ENCODE measurements at regions not wholly inside any gene's neighbourhood (a gene's known extent, or its start where the extent isn't known, plus 50 kb on each side); places are given as distances from the start of the nearest gene placed in this dataset.

DNA sequence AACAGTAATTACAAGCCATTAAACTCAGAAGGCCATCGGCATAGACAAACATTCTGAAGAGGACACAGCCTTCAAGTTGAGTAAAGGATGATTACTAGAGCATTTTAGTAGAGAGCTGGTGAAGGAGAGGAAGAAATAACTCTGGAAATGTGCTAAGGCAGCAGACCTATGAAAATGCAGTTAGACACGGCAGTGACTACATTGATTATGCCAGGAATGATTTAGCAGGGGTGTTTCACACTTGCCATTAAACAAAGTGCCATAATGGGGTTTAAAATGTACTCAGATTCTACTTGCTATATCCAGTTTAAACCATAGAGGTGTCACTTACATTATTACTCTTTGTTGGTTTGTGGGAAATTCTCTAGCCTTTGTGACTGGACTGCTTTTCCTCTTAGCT is 372.3 kb downstream of the CPS1 start:
- H3K27me3 ChIP-seq (ENCODE audit: control insufficient read depth in 2 of 2, insufficient read depth in 2 of 2, low read length in 2 of 2), result no peaks in the 10 kb centered on the region
- H3K9me3 ChIP-seq (replicated peaks in 1 of 2; ENCODE audit: control insufficient read depth in 1 of 2, insufficient read depth in 1 of 2, low read length in 2 of 2), result peaks cover 0 to 9% of the 10 kb centered on the region in 2 donors
- H3K27ac Mint-ChIP-seq, result no peak overlapping the region
- H3K4me3 Mint-ChIP-seq, result no peak overlapping the region
- no peaks in the 10 kb centered on the region for H4K20me1 ChIP-seq (ENCODE audit: insufficient read depth, low read length)
- no peak for DNase-seq
- no peaks in the 10 kb centered on the region for H3K79me2 ChIP-seq (ENCODE audit: insufficient read depth, low read length)
- no peaks in the 10 kb centered on the region for H3K4me1 Mint-ChIP-seq
- no peak overlapping the region for H2AFZ ChIP-seq (ENCODE audit: insufficient read depth, low read depth, low read length, poor library complexity, severe bottlenecking)
- H3K9me3 Mint-ChIP-seq, result peaks cover 0 to 6% (median 3%) of the 10 kb centered on the region in 7 donors
- H3K4me3 ChIP-seq (replicated peaks in 1 of 3; ENCODE audit: low read depth in 2 of 3, low read length in 3 of 3), result no peak overlapping the region
- 90% methylated on average over 2 of the region's 2 CpGs for WGBS (ENCODE audit: insufficient coverage)
- TF ChIP-seq, protein P1, sequence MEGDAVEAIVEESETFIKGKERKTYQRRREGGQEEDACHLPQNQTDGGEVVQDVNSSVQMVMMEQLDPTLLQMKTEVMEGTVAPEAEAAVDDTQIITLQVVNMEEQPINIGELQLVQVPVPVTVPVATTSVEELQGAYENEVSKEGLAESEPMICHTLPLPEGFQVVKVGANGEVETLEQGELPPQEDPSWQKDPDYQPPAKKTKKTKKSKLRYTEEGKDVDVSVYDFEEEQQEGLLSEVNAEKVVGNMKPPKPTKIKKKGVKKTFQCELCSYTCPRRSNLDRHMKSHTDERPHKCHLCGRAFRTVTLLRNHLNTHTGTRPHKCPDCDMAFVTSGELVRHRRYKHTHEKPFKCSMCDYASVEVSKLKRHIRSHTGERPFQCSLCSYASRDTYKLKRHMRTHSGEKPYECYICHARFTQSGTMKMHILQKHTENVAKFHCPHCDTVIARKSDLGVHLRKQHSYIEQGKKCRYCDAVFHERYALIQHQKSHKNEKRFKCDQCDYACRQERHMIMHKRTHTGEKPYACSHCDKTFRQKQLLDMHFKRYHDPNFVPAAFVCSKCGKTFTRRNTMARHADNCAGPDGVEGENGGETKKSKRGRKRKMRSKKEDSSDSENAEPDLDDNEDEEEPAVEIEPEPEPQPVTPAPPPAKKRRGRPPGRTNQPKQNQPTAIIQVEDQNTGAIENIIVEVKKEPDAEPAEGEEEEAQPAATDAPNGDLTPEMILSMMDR (IDR thresholded peaks at IDR 0.05), result no peak
- no peaks in the 10 kb centered on the region for H3K4me1 ChIP-seq (ENCODE audit: control insufficient read depth in 1 of 2, insufficient read depth in 2 of 2, low read length in 2 of 2)
- no peaks in the 10 kb centered on the region for H3K36me3 Mint-ChIP-seq
- H3K36me3 ChIP-seq (replicated peaks in 1 of 2; ENCODE audit: control insufficient read depth in 1 of 2, insufficient read depth in 2 of 2, low read length in 2 of 2), result no peaks in the 10 kb centered on the region
- H3K27ac ChIP-seq (ENCODE audit: low read depth in 1 of 2, low read length in 2 of 2), result no peak overlapping the region
- intact Hi-C loops (cut with micrococcal nuclease), result no loop called here
- H3K27me3 Mint-ChIP-seq (ENCODE audit: low read depth in 3 of 3), result no peaks in the 10 kb centered on the region
- no peak overlapping the region for H3K4me2 ChIP-seq (replicated peaks; ENCODE audit: extremely low read depth, low read length, poor library complexity, severe bottlenecking)
- H3K9ac ChIP-seq (ENCODE audit: insufficient read depth, low read length, poor library complexity, severe bottlenecking), result no peak overlapping the region

DNA sequence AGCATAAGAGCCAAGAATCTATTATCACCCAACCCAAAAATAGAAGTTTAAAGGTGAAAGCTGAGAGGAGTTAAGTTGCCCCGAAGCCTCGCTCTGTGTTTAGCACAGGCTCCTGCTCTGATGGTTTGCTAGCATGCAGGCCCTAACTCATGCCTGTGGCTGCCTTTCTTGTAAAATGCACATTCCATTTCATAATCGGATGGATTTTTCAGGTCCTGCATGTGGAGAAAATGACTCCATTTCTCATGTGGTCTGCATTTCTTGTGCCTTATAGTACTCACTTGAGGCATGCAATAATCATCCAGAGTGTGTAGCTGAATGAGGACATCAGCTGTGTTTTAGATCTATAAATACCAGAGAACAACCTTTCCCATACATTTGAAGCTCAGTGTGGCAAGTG is 381.8 kb downstream of the CPS1 start:
- WGBS (ENCODE audit: insufficient coverage), result no CpG with 5 or more reads among the region's 3 CpGs
- intact Hi-C loops (cut with micrococcal nuclease), result no loop called here
- Histone ChIP-seq H3K79me2 (ENCODE audit: insufficient read depth, low read length) (no peaks in the 10 kb centered on the region), H3K4me3 (replicated peaks in 1 of 3; ENCODE audit: low read depth in 2 of 3, low read length in 3 of 3) (no peak overlapping the region), H3K27me3 (ENCODE audit: control insufficient read depth in 2 of 2, insufficient read depth in 2 of 2, low read length in 2 of 2) (no peaks in the 10 kb centered on the region), H3K4me2 (replicated peaks; ENCODE audit: extremely low read depth, low read length, poor library complexity, severe bottlenecking) (no peak overlapping the region), H3K36me3 (replicated peaks in 1 of 2; ENCODE audit: control insufficient read depth in 1 of 2, insufficient read depth in 2 of 2, low read length in 2 of 2) (no peaks in the 10 kb centered on the region), H4K20me1 (ENCODE audit: insufficient read depth, low read length) (no peaks in the 10 kb centered on the region), H2AFZ (ENCODE audit: insufficient read depth, low read depth, low read length, poor library complexity, severe bottlenecking) (no peak overlapping the region), H3K4me1 (ENCODE audit: control insufficient read depth in 1 of 2, insufficient read depth in 2 of 2, low read length in 2 of 2) (no peaks in the 10 kb centered on the region), H3K9me3 (replicated peaks in 1 of 2; ENCODE audit: control insufficient read depth in 1 of 2, insufficient read depth in 1 of 2, low read length in 2 of 2) (no peaks in the 10 kb centered on the region), H3K9ac (ENCODE audit: insufficient read depth, low read length, poor library complexity, severe bottlenecking) (no peak overlapping the region), H3K27ac (ENCODE audit: low read depth in 1 of 2, low read length in 2 of 2) (no peak overlapping the region)
- Mint-ChIP-seq H3K27me3 (ENCODE audit: low read depth in 3 of 3) (no peaks in the 10 kb centered on the region), H3K9me3 (peaks cover 0 to 9% (median under 1%) of the 10 kb centered on the region in 7 donors), H3K4me3 (no peak overlapping the region), H3K27ac (no peak overlapping the region), H3K4me1 (no peaks in the 10 kb centered on the region), H3K36me3 (no peaks in the 10 kb centered on the region)
- TF ChIP-seq, protein P1 (IDR thresholded peaks at IDR 0.05), result no peak
- DNase-seq, result no peak
